Liver (tissue), 2 donors: ENCODE measurements at regions not wholly inside any gene's neighbourhood (a gene's known extent, or its start where the extent isn't known, plus 50 kb on each side); places are given as distances from the start of the nearest gene placed in this dataset.

ENCODE experiments used
- RAD21 ChIP-seq, 2 donors: IDR thresholded peaks; 2 replicates each; pipeline ENCODE4 v1.6.1; 2016; ENCODE audit warnings: antibody characterized with exemption in 2 of 2, mild to moderate bottlenecking in 2 of 2
- RXRA ChIP-seq, 2 donors: IDR thresholded peaks; 2 replicates each; pipeline ENCODE4 v1.6.1; 2017 to 2018; ENCODE audit warnings: antibody characterized with exemption in 2 of 2, mild to moderate bottlenecking in 1 of 2
- YY1 ChIP-seq: IDR thresholded peaks from 2 replicates; pipeline ENCODE4 v1.6.1; 2016; ENCODE audit warnings: antibody characterized with exemption, mild to moderate bottlenecking
- donor health status: healthy.

DNA sequence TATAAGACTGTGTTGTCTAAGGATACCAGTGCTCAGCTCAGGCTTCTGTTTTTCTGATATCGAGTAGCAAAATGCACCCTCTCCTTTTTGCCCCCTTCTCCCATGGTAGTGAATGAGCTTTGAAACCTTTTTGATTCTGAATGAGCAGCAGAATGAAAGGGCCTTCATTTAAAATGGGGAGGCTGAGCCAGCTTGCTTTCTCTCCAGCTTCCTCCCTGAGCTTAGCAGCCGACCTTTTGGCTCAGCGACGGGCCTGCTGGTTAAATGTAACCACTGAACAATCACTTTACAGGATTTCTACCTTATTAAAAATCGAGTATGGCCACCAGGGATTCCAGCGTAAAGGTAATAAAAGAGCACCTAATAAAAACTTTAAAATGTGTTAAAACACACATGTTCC, 133.7 kb upstream of the SPACA1 start:
- TF ChIP-seq YY1, result no peak
- TF ChIP-seq RXRA (IDR thresholded peaks at IDR 0.05), result no peak
- TF ChIP-seq RAD21 (IDR thresholded peaks at IDR 0.05), result no peak
